ENCODE measurements at regions not wholly inside any gene's neighbourhood (a gene's known extent, or its start where the extent isn't known, plus 50 kb on each side); places are given as distances from the start of the nearest gene placed in this dataset.

DNA sequence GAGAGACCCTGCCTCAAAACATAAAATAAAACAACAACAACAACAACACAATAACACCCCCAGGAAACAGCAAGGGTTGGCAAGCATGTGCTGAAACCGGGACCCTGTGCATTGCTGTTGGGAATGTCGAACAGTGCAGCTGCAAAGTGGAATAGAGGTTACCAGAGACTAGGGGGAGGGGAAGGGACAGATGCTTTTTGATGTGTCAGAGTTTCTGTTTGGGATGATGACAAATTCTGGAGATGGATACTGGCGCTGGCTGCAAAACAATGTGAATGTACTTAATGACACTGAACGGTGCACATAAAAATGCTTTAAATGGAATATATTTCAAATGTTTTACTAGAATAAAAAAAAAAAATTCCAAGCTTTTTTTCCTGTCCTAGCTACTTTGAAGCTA lies 241.8 kb downstream of the TEX36 start:
- TF ChIP-seq, protein P1, sequence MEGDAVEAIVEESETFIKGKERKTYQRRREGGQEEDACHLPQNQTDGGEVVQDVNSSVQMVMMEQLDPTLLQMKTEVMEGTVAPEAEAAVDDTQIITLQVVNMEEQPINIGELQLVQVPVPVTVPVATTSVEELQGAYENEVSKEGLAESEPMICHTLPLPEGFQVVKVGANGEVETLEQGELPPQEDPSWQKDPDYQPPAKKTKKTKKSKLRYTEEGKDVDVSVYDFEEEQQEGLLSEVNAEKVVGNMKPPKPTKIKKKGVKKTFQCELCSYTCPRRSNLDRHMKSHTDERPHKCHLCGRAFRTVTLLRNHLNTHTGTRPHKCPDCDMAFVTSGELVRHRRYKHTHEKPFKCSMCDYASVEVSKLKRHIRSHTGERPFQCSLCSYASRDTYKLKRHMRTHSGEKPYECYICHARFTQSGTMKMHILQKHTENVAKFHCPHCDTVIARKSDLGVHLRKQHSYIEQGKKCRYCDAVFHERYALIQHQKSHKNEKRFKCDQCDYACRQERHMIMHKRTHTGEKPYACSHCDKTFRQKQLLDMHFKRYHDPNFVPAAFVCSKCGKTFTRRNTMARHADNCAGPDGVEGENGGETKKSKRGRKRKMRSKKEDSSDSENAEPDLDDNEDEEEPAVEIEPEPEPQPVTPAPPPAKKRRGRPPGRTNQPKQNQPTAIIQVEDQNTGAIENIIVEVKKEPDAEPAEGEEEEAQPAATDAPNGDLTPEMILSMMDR (conservative IDR thresholded peaks at IDR 0.05), result no peak
- TF ChIP-seq EZH2 (IDR thresholded peaks at IDR 0.05; ENCODE audit: low read depth), result no peak
